ENCODE measurements at regions not wholly inside any gene's neighbourhood (a gene's known extent, or its start where the extent isn't known, plus 50 kb on each side); places are given as distances from the start of the nearest gene placed in this dataset.

GRCh38 chr4:111494471-111494870, 650.8 kb upstream of the FAM241A start:
- FAIRE-seq = no peak

DNA sequence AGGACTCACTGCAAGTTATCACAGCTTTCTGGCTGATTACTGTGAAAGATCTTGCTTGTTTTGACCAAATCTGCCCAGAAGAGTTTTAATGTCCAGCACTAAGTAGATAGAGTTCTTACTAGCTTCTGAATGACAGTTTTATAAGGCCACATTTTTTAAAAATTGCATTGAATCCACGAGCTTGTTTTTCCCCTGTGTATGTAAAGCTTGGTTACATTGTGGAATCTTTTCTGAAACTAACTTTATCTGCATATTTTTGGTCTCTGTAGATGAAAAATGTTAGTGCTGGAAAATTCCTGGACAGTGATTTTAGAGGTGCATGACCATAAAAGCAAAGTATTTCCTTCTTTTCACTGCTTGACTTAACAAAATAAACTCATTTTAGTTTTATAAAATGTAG, 650.3 kb upstream of the FAM241A start:
- TF ChIP-seq SPI1 (IDR thresholded peaks at IDR 0.05; ENCODE audit: low read depth, low read length) = no peak
- no peak for TF ChIP-seq TAF1 (IDR thresholded peaks at IDR 0.05; ENCODE audit: low read depth, low read length)
- no peak for TF ChIP-seq PAX5 (IDR thresholded peaks at IDR 0.05; ENCODE audit: insufficient read depth, low read length, severe bottlenecking)
- FAIRE-seq (no peak), DNase-seq (ENCODE audit: insufficient read length, low spot score) (no peak)

More at GRCh38 chr4:111494471-111494870, 650.8 kb upstream of the FAM241A start:
- TF ChIP-seq POLR2AphosphoS5 (IDR thresholded peaks at IDR 0.05; ENCODE audit: low read depth, low read length) (no peak), TAF1 (IDR thresholded peaks at IDR 0.05; ENCODE audit: low read depth, low read length) (no peak), POLR2A (IDR thresholded peaks at IDR 0.05; ENCODE audit: low read depth, low read length) (no peak), SPI1 (IDR thresholded peaks at IDR 0.05; ENCODE audit: low read depth, low read length) (no peak), PAX5 (IDR thresholded peaks at IDR 0.05; ENCODE audit: insufficient read depth, low read length, severe bottlenecking) (no peak), POU2F2 (IDR thresholded peaks at IDR 0.05; ENCODE audit: low read depth, low read length) (no peak)
- no peak for DNase-seq (ENCODE audit: insufficient read length, low spot score)

DNA sequence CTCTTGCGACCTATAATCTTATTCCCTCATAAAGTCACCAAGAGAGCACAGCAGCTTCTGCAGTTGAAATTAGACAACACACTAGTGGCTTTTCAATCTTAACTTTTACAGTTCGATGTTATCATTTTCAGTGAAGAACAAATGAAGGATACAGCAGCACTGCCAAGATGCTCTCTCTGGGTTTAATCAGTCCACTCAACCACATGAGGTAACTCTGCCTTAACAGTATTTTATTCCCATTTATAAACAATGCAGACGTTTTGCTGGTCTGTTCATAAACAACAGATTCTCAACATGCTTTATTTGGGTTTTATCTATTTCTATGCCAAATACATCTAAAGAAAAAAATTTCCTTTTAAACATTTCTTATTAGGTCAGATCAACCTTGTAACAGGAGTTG, 646.0 kb upstream of the FAM241A start:
- DNase-seq (ENCODE audit: insufficient read length, low spot score) = no peak
- TF ChIP-seq PAX5 (IDR thresholded peaks at IDR 0.05; ENCODE audit: insufficient read depth, low read length, severe bottlenecking) = no peak
- no peak for TF ChIP-seq TAF1 (IDR thresholded peaks at IDR 0.05; ENCODE audit: low read depth, low read length)
- FAIRE-seq = no peak

DNA sequence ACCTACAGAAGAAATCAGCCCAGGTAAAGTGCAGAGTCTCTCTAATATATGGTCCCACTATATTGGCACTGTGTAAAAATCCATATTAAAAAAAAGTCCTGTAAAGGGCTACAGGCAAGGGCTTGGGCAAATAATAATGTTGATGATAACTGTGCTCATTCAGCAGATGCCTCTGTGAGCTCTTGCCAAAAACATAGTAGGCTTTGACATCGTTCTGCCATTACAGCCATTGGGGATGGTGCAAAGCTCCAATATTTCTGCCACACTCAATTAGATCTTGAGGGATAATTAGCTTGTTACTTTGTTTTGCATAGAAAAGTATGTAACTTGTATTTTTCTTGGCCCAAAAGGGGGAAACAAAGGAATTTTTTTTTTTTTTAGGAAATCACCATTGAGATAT, 645.5 kb upstream of the FAM241A start:
- TF ChIP-seq TAF1 (IDR thresholded peaks at IDR 0.05; ENCODE audit: low read depth, low read length) = no peak
- TF ChIP-seq POU2F2 (IDR thresholded peaks at IDR 0.05; ENCODE audit: low read depth, low read length) = no peak
- FAIRE-seq (no peak), DNase-seq (ENCODE audit: insufficient read length, low spot score) (no peak)

GRCh38 chr4:111500858-111501257, 644.4 kb upstream of the FAM241A start:
- TF ChIP-seq POLR2AphosphoS5 (IDR thresholded peaks at IDR 0.05; ENCODE audit: low read depth, low read length) = no peak
- no peak for TF ChIP-seq POU2F2 (IDR thresholded peaks at IDR 0.05; ENCODE audit: low read depth, low read length)
- TF ChIP-seq TAF1 (IDR thresholded peaks at IDR 0.05; ENCODE audit: low read depth, low read length) = no peak
- no peak for TF ChIP-seq POLR2A (IDR thresholded peaks at IDR 0.05; ENCODE audit: low read depth, low read length)
- TF ChIP-seq SPI1 (IDR thresholded peaks at IDR 0.05; ENCODE audit: low read depth, low read length) = no peak
- TF ChIP-seq PAX5 (IDR thresholded peaks at IDR 0.05; ENCODE audit: insufficient read depth, low read length, severe bottlenecking) = no peak
- FAIRE-seq (no peak), DNase-seq (ENCODE audit: insufficient read length, low spot score) (no peak)

GRCh38 chr4:111501946-111502345, 643.3 kb upstream of the FAM241A start:
- FAIRE-seq = no peak

DNA sequence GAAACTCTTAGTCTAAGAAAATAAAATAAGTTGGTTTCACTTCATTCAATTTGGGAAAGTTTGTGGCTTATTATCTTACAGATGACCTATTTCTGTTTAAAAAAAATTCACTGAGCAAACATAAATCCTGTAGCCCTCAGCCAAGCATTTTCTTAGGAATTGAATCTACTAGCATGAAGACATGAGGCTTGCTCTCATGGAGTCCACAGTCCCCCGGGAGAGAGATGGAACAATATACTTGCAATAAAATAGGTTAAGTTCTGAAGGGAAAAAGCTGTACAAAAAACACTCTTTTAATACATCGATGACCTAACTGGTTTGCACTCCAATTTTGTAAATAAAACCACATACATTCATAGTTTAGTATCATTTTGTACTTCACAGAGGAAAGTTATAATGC, 642.6 kb upstream of the FAM241A start:
- DNase-seq (ENCODE audit: insufficient read length, low spot score) (no peak), FAIRE-seq (no peak)
- TF ChIP-seq POLR2A (IDR thresholded peaks at IDR 0.05; ENCODE audit: low read depth, low read length) (no peak), PAX5 (IDR thresholded peaks at IDR 0.05; ENCODE audit: insufficient read depth, low read length, severe bottlenecking) (no peak), POLR2AphosphoS5 (IDR thresholded peaks at IDR 0.05; ENCODE audit: low read depth, low read length) (no peak), POU2F2 (IDR thresholded peaks at IDR 0.05; ENCODE audit: low read depth, low read length) (no peak), SPI1 (IDR thresholded peaks at IDR 0.05; ENCODE audit: low read depth, low read length) (no peak), TAF1 (IDR thresholded peaks at IDR 0.05; ENCODE audit: low read depth, low read length) (no peak)

More at GRCh38 chr4:111501946-111502345, 643.3 kb upstream of the FAM241A start:
- no peak for DNase-seq (ENCODE audit: insufficient read length, low spot score)
- TF ChIP-seq SPI1 (IDR thresholded peaks at IDR 0.05; ENCODE audit: low read depth, low read length) = no peak
- no peak for TF ChIP-seq POU2F2 (IDR thresholded peaks at IDR 0.05; ENCODE audit: low read depth, low read length)
- no peak for TF ChIP-seq PAX5 (IDR thresholded peaks at IDR 0.05; ENCODE audit: insufficient read depth, low read length, severe bottlenecking)
- TF ChIP-seq TAF1 (IDR thresholded peaks at IDR 0.05; ENCODE audit: low read depth, low read length) = no peak
- no peak for TF ChIP-seq POLR2A (IDR thresholded peaks at IDR 0.05; ENCODE audit: low read depth, low read length)
- TF ChIP-seq POLR2AphosphoS5 (IDR thresholded peaks at IDR 0.05; ENCODE audit: low read depth, low read length) = no peak

- DNase-seq (ENCODE audit: insufficient read length, low spot score) = no peak
- no peak for TF ChIP-seq POLR2A (IDR thresholded peaks at IDR 0.05; ENCODE audit: low read depth, low read length)
- no peak for TF ChIP-seq TAF1 (IDR thresholded peaks at IDR 0.05; ENCODE audit: low read depth, low read length)
- TF ChIP-seq PAX5 (IDR thresholded peaks at IDR 0.05; ENCODE audit: insufficient read depth, low read length, severe bottlenecking) = no peak
- TF ChIP-seq SPI1 (IDR thresholded peaks at IDR 0.05; ENCODE audit: low read depth, low read length) = no peak
- no peak for TF ChIP-seq POU2F2 (IDR thresholded peaks at IDR 0.05; ENCODE audit: low read depth, low read length)
- TF ChIP-seq POLR2AphosphoS5 (IDR thresholded peaks at IDR 0.05; ENCODE audit: low read depth, low read length) = no peak
Observed at GRCh38 chr4:111506706-111507105, 638.5 kb upstream of the FAM241A start.

GRCh38 chr4:111510535-111510934, 634.7 kb upstream of the FAM241A start:
- no peak for FAIRE-seq
- TF ChIP-seq POU2F2 (IDR thresholded peaks at IDR 0.05; ENCODE audit: low read depth, low read length) = no peak
- TF ChIP-seq POLR2AphosphoS5 (IDR thresholded peaks at IDR 0.05; ENCODE audit: low read depth, low read length) = no peak
- no peak for TF ChIP-seq POLR2A (IDR thresholded peaks at IDR 0.05; ENCODE audit: low read depth, low read length)
- DNase-seq (ENCODE audit: insufficient read length, low spot score) = no peak

More at GRCh38 chr4:111506706-111507105, 638.5 kb upstream of the FAM241A start:
- no peak for FAIRE-seq

GRCh38 chr4:111512081-111512783, 633.0 kb upstream of the FAM241A start:
- no peak for FAIRE-seq
- TF ChIP-seq TAF1 (IDR thresholded peaks at IDR 0.05; ENCODE audit: low read depth, low read length) (no peak), POLR2A (IDR thresholded peaks at IDR 0.05; ENCODE audit: low read depth, low read length) (no peak), POLR2AphosphoS5 (IDR thresholded peaks at IDR 0.05; ENCODE audit: low read depth, low read length) (no peak), SPI1 (IDR thresholded peaks at IDR 0.05; ENCODE audit: low read depth, low read length) (no peak), POU2F2 (IDR thresholded peaks at IDR 0.05; ENCODE audit: low read depth, low read length) (no peak), PAX5 (IDR thresholded peaks at IDR 0.05; ENCODE audit: insufficient read depth, low read length, severe bottlenecking) (no peak)
- DNase-seq (ENCODE audit: insufficient read length, low spot score) = no peak
